Mesodermal cell (in vitro differentiated cells): ENCODE measurements at regions not wholly inside any gene's neighbourhood (a gene's known extent, or its start where the extent isn't known, plus 50 kb on each side); places are given as distances from the start of the nearest gene placed in this dataset.

ENCODE experiments used
- H3K27ac ChIP-seq: 2 replicates; pipeline ENCODE4 v1.7.0; 2013; ENCODE audit warnings: mild to moderate bottlenecking, low read depth, low read length, moderate library complexity; ENCODE audit not compliant: severe bottlenecking
- H3K36me3 ChIP-seq: 2 replicates; pipeline ENCODE4 v1.7.1; 2013; ENCODE audit warnings: mild to moderate bottlenecking, low read length, moderate library complexity; ENCODE audit not compliant: control insufficient read depth, insufficient read depth
- H3K4me1 ChIP-seq: one replicate; pipeline ENCODE4 v1.7.1; 2013; ENCODE audit warnings: mild to moderate bottlenecking, low read length; ENCODE audit not compliant: insufficient read depth, control insufficient read depth, poor library complexity, severe bottlenecking
- H3K4me3 ChIP-seq: 2 replicates; pipeline ENCODE4 v1.7.0; 2013; ENCODE audit warnings: low read length, control low read depth, mild to moderate bottlenecking; ENCODE audit not compliant: insufficient read depth, poor library complexity, severe bottlenecking; ENCODE audit errors: extremely low read depth
- H3K9me3 ChIP-seq: 2 replicates; pipeline ENCODE4 v1.7.1; 2013; ENCODE audit warnings: mild to moderate bottlenecking, low read length, moderate library complexity; ENCODE audit not compliant: control insufficient read depth
- WGBS, 2 experiments: methylation state at CpG; one replicate each; pipeline ENCODE4 v1.1.5; 2013; ENCODE audit warnings: missing lambda C conversion rate in 2 of 2; ENCODE audit not compliant: insufficient coverage in 2 of 2; 5-methylcytosine and 5-hydroxymethylcytosine counted together

- 100% methylated on average over 1 of the region's 3 CpGs for WGBS, 2 experiments
- no peak overlapping the region for H3K4me3 ChIP-seq
- no peaks in the 10 kb centered on the region for H3K36me3 ChIP-seq
- H3K4me1 ChIP-seq = no peaks in the 10 kb centered on the region
- H3K27ac ChIP-seq = no peak overlapping the region
- H3K9me3 ChIP-seq = no peaks in the 10 kb centered on the region
Measured at GRCh38 chr13:78485803-78486202, 117.5 kb downstream of the POU4F1 start.

GRCh38 chr13:78478183-78478582, 125.2 kb downstream of the POU4F1 start:
- WGBS, 2 experiments = 100% methylated on average over 1 of the region's 1 CpG
- H3K27ac ChIP-seq = no peak overlapping the region
- H3K4me1 ChIP-seq = no peaks in the 10 kb centered on the region
- H3K36me3 ChIP-seq = no peaks in the 10 kb centered on the region
- H3K4me3 ChIP-seq = no peak overlapping the region
- H3K9me3 ChIP-seq = no peaks in the 10 kb centered on the region

GRCh38 chr13:78476910-78477309, 126.4 kb downstream of the POU4F1 start:
- Histone ChIP-seq H3K4me3 (no peak overlapping the region), H3K4me1 (no peaks in the 10 kb centered on the region), H3K36me3 (no peaks in the 10 kb centered on the region), H3K27ac (no peak overlapping the region), H3K9me3 (no peaks in the 10 kb centered on the region)
- WGBS, 2 experiments = no CpG with 5 or more reads among the region's 8 CpGs

GRCh38 chr13:78468621-78469020, 134.7 kb downstream of the POU4F1 start:
- 22 to 67% methylated on average over 1 to 2 of the region's 2 CpGs for WGBS, 2 experiments

GRCh38 chr13:78465250-78465649, 138.1 kb downstream of the POU4F1 start:
- Histone ChIP-seq H3K9me3 (no peaks in the 10 kb centered on the region), H3K27ac (no peak overlapping the region), H3K4me3 (no peak overlapping the region), H3K4me1 (no peaks in the 10 kb centered on the region), H3K36me3 (no peaks in the 10 kb centered on the region)
- 82 to 100% methylated on average over 1 of the region's 1 CpG for WGBS, 2 experiments

More at GRCh38 chr13:78468621-78469020, 134.7 kb downstream of the POU4F1 start:
- Histone ChIP-seq H3K27ac (no peak overlapping the region), H3K4me1 (peaks cover 4% of the 10 kb centered on the region), H3K9me3 (no peaks in the 10 kb centered on the region), H3K36me3 (no peaks in the 10 kb centered on the region), H3K4me3 (no peak overlapping the region)

- WGBS, 2 experiments = 89 to 90% methylated on average over 1 to 2 of the region's 2 CpGs
- Histone ChIP-seq H3K9me3 (no peaks in the 10 kb centered on the region), H3K36me3 (no peaks in the 10 kb centered on the region), H3K4me1 (no peaks in the 10 kb centered on the region), H3K4me3 (no peak overlapping the region), H3K27ac (no peak overlapping the region)
Measured at GRCh38 chr13:78460176-78460575, 143.2 kb downstream of the POU4F1 start.

GRCh38 chr13:78443839-78444238, 159.5 kb downstream of the POU4F1 start:
- no peak overlapping the region for H3K27ac ChIP-seq
- no peaks in the 10 kb centered on the region for H3K9me3 ChIP-seq
- H3K36me3 ChIP-seq = no peaks in the 10 kb centered on the region
- 92% methylated on average over 3 of the region's 4 CpGs; no CpG with 5 or more reads in 1 of the 2 experiments for WGBS, 2 experiments
- H3K4me1 ChIP-seq = no peaks in the 10 kb centered on the region
- H3K4me3 ChIP-seq = no peak overlapping the region

- Histone ChIP-seq H3K27ac (no peak overlapping the region), H3K36me3 (no peaks in the 10 kb centered on the region), H3K4me1 (no peaks in the 10 kb centered on the region), H3K4me3 (no peak overlapping the region), H3K9me3 (no peaks in the 10 kb centered on the region)
- WGBS, 2 experiments = 80 to 100% methylated on average over 1 to 2 of the region's 4 CpGs
Measured at GRCh38 chr13:78437781-78438180, 165.6 kb downstream of the POU4F1 start.

- 100% methylated on average over 1 to 2 of the region's 3 CpGs for WGBS, 2 experiments
- no peak overlapping the region for H3K27ac ChIP-seq
- H3K36me3 ChIP-seq = no peaks in the 10 kb centered on the region
- H3K9me3 ChIP-seq = no peaks in the 10 kb centered on the region
- no peak overlapping the region for H3K4me3 ChIP-seq
- no peaks in the 10 kb centered on the region for H3K4me1 ChIP-seq
Measured at GRCh38 chr13:78436311-78436710, 167.0 kb downstream of the POU4F1 start.

GRCh38 chr13:78431328-78431727, 172.0 kb downstream of the POU4F1 start:
- no peak overlapping the region for H3K4me3 ChIP-seq
- no peaks in the 10 kb centered on the region for H3K4me1 ChIP-seq
- H3K27ac ChIP-seq = no peak overlapping the region
- no peaks in the 10 kb centered on the region for H3K9me3 ChIP-seq
- WGBS, 2 experiments = 88% methylated on average over 1 of the region's 1 CpG; no CpG with 5 or more reads in 1 of the 2 experiments
- H3K36me3 ChIP-seq = no peaks in the 10 kb centered on the region

- H3K4me1 ChIP-seq = no peaks in the 10 kb centered on the region
- no peaks in the 10 kb centered on the region for H3K9me3 ChIP-seq
- no peak overlapping the region for H3K27ac ChIP-seq
- H3K4me3 ChIP-seq = no peak overlapping the region
- no CpG with 5 or more reads among the region's 1 CpG for WGBS, 2 experiments
- H3K36me3 ChIP-seq = no peaks in the 10 kb centered on the region
Measured at GRCh38 chr13:78430811-78431210, 172.5 kb downstream of the POU4F1 start.
